WTC11 (cell line): ENCODE measurements at regions not wholly inside any gene's neighbourhood (a gene's known extent, or its start where the extent isn't known, plus 50 kb on each side); places are given as distances from the start of the nearest gene placed in this dataset.

Experiments
- TF ChIP-seq, protein P1 (sequence below): fragments of 200-600 bp; IDR thresholded peaks from 2 replicates; pipeline ENCODE4 v1.8.0; 2022; ENCODE audit warnings: antibody characterized with exemption
- TF ChIP-seq, protein P2 (sequence below): sonication (generic); formaldehyde crosslinking; IDR thresholded peaks from 2 replicates; pipeline ENCODE4 v1.8.0; 2022; ENCODE audit warnings: mild to moderate bottlenecking, missing genetic modification reagents

DNA sequence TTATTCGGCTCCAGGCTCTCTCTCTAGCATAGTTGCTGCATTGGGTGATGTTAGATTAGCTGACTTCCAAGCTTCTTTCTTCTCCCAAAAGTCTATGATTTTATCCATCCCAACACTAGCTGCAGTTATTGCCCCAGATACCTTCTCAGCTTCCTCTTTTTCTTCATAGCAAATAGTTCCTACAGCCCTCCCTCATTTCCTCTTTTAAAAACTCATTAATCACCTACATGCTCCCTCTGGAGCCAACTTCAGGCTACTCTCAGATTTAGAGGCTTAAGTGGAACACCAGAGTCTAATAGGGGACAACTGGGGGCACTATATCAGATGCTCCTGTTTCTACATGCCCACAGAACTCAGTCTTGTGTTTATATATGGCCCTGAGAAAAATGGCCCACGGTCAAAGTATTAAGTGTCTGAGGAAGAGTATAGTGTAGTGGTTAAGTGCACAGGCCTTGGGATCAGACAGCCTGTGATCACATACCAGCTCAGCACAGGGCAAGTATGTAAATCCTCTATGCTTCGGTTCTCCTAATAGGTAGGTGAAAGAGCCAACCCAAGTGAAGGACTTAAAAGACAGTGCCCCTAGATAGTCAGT lies 241.9 kb upstream of the SLC14A2 start:
- TF ChIP-seq, protein P1, sequence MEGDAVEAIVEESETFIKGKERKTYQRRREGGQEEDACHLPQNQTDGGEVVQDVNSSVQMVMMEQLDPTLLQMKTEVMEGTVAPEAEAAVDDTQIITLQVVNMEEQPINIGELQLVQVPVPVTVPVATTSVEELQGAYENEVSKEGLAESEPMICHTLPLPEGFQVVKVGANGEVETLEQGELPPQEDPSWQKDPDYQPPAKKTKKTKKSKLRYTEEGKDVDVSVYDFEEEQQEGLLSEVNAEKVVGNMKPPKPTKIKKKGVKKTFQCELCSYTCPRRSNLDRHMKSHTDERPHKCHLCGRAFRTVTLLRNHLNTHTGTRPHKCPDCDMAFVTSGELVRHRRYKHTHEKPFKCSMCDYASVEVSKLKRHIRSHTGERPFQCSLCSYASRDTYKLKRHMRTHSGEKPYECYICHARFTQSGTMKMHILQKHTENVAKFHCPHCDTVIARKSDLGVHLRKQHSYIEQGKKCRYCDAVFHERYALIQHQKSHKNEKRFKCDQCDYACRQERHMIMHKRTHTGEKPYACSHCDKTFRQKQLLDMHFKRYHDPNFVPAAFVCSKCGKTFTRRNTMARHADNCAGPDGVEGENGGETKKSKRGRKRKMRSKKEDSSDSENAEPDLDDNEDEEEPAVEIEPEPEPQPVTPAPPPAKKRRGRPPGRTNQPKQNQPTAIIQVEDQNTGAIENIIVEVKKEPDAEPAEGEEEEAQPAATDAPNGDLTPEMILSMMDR, result no peak
- TF ChIP-seq, protein P2, sequence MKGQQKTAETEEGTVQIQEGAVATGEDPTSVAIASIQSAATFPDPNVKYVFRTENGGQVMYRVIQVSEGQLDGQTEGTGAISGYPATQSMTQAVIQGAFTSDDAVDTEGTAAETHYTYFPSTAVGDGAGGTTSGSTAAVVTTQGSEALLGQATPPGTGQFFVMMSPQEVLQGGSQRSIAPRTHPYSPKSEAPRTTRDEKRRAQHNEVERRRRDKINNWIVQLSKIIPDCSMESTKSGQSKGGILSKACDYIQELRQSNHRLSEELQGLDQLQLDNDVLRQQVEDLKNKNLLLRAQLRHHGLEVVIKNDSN (CRISPR knock-in tag), result no peak
